HuH-7.5 (cell line): ENCODE measurements at regions not wholly inside any gene's neighbourhood (a gene's known extent, or its start where the extent isn't known, plus 50 kb on each side); places are given as distances from the start of the nearest gene placed in this dataset.
"Not testable (repeated sequence)": the region's sequence is repeated elsewhere in the genome, so short reads cannot be mapped to it uniquely, and the experiment has no call there.

Source experiments
- DNase-seq: peaks from one replicate; pipeline ENCODE4 v3.0.0; 2011; ENCODE audit warnings: low spot score

DNA sequence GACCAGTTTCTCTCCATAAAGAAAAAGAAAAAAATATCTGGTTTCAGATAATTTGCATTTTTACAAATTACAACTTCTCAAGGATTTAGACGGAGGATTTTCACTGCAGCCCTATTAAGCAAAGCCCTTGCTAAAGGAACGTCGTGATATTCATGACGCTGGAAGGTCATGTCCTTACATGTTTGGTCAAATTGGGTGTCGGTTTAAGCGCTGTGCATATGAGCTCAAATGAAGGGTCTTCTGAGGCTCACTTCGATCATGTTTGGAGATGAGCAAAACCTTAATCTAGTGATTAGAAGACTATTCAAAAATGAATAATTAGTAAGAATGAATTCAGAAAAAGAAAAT is 67.3 kb upstream of the USP15 start:
- no peak for DNase-seq

DNA sequence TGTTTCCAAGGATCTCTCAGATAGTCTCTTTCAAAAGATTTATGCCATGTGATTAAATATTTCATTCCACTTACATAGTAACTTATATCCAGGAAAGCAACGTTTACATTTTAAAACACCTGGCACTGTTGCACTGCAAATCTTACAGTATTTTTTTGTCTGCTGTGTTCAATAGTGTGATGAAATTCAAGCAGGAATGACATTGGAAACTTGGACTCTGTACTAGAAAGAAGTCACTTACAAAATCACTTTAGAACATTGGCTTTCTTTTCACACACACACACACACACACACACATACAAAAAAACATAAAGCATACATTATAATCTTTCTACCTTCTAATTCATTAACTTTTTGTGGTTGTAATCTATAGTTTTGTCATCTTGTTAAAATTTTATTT is 66.2 kb upstream of the USP15 start:
- no peak for DNase-seq

DNA sequence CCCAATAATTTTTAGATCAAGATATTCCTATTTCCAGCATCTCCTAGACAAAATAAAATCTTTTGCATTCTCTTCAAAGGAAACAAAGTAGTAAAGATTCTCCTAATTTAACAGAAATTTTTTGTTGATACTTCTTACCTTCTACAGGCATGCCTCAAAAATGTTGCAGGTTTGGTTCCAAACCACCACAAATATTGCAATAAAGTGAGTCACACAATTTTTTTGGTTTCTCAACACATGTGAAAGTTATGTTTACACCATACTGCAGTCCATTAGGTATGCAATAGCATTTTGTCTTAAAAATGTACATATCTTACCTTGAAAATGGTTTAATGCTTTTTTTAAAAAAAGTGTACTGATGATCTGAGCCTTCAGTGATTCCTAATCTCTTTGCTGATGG is 65.6 kb upstream of the USP15 start:
- no peak for DNase-seq

DNA sequence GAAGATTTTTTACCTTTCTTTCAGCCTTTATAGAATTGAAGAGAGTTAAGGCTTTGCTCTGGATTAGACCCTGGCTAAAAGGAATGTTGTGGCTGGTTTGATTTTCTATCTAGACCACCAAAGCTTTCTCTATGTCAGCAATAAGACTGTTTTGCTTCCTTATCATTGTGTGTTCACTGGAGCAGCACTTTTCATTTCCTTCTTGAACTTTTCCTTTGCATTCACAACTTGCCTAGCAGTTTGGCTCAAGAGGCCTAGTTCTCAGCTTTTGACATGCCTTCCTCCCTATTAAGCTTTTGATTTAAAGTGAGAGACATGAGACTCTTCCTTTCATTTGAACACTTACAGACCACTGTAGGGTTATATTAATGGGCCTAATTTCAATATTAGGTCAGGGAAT is 64.1 kb upstream of the USP15 start:
- DNase-seq, result no peak

DNA sequence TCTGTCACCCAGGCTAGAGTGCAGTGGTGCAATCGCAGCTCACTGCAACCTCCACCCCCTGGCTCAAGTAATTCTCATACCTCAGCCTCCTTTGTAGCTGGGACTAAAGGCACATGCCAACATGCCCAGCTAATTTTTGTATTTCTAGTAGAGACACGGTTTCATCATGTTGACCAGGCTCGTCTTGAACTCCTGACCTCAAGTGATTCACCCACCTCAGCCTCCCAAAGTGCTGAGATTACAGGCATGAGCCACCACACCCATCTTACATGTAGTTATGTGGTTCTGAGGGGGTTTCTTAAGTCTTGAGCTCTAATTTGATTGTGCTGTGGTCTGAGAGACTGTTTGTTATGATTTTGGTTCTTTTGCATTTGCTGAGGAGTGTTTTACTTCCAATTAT is 57.3 kb upstream of the USP15 start:
- DNase-seq, result not testable (repeated sequence)

DNA sequence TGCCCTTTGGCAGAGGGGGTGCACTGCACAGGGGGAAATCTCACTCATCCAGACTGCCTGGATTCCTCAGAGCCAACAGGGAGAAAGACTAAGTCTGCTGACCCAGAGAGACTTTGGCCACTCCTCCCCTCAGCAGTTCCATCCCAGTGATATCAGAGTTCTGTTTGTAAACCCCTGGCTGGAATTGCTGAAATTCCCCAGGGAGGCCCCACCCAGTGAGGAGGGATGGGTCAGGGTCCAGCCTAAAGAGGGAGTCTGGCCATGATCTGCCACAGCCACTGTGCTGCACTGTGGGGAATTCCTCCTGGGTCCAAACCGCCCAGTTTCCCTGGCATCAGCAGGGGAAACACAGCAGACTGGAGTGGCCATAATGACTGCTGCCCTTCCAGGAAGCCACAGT is 54.9 kb upstream of the USP15 start:
- peak; percentile 25 for DNase-seq

DNA sequence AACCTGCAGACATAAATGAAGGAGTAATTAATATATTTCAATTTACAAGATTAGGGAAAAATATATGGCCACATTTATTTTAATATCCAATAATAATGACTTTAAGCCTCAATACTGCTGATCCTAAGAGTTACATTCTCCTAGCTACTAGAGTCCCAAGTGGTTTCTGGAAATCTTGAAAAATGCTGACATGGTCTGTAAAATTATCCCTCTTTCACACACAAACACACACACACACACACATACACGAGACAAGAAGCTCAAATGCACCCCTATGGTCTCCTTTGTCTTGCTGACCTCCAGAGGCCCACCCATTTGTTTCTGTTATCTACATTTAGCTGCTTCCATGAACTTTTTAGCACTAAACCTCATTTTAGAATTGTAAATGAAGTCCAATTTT is 53.0 kb upstream of the USP15 start:
- no peak for DNase-seq
